ENCODE measurements at regions not wholly inside any gene's neighbourhood (a gene's known extent, or its start where the extent isn't known, plus 50 kb on each side); places are given as distances from the start of the nearest gene placed in this dataset.
"Not testable (repeated sequence)": the region's sequence is repeated elsewhere in the genome, so short reads cannot be mapped to it uniquely, and the experiment has no call there.

- DNase-seq (ENCODE audit: low read depth): no peak
These were observed 87.7 kb upstream of the MAGI3 start for GRCh38 chr1:113302636-113303035.

DNA sequence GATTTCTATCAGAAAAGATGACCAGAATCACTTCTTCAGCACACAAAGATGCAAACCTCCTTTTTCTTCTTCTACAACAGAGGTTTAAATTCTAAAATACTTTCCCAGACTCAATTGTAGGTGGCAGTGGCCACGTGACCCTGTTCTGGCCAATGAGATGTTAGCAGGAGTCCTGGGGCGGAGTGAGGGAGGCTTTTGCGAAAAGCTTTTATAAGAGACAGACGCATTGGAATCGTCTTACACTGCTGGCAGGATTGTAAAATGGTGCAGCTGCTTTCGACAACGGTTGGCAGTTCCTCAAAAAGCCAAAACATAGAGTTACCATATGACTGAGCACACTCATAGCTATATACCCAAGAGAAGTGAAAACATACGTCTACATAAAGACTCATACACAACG lies 87.0 kb upstream of the MAGI3 start:
- DNase-seq (ENCODE audit: low read depth): no peak

DNA sequence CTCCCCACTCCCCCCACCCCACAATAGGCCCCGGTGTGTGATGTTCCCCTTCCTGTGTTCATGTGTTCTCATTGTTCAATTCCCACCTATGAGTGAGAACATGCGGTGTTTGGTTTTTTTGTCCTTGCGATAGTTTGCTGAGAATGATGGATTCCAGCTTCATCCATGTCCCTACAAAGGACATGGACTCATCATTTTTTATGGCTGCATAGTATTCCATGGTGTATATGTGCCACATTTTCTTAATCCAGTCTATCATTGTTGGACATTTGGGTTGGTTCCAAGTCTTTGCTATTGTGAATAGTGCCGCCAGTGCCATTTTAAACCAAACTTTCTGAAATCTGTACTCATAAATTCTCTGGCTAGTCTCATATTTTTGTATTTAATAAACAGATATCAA lies 85.3 kb upstream of the MAGI3 start:
- DNase-seq (ENCODE audit: low read depth): not testable (repeated sequence)

DNA sequence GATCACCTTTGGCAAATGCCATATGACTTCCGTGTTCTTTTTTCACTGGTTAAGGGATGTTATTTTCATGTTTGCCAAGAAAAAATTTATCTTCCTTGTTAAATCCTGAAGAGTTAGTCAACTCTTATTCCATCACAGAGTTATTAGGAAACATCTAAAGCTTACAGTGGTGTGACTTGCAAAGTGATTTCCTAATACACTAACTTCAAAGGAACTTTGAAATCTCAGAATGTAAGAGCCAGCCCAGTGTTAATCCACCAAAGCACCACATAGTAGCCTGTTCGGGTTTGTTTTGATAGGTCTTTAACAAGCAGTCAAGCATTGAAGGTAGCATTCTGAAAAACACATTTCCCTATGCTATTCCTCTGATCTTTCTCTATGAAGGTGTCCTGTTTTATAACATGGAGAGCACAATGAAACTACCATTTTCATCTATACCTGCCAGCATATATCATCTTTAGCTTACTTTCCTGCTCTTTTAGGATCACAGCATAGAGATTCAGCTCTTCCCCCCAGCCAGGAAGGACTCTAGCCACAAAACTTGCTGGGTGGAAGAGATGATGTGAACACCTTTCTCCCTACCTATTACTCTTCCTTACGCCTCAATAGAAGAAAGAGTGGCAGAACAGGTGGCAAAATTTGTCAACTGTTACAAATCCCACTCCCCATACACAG lies 82.4 kb upstream of the MAGI3 start:
- no peak for DNase-seq (ENCODE audit: low read depth)

GRCh38 chr1:113312651-113313050 lies 77.7 kb upstream of the MAGI3 start:
- not testable (repeated sequence) for DNase-seq (ENCODE audit: low read depth)

DNA sequence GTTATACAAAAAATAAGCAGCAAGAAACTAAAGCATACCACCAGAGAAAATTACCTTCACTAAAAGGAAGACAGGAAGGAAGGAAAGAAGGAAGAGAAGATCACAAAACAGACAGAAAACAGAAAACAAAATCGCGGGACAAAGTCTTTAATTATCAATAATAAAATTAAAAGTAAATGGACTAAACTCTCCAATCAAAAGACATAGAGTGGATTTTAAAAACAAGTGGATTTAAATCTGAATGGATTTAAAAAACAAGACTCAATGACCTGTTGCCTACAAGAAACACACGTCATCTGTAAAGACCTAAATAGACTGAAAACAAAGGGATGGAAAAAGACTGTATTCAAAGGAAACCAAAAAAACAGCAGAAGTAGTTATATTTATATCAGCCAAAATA lies 75.7 kb upstream of the MAGI3 start:
- no peak for DNase-seq (ENCODE audit: low read depth)

DNA sequence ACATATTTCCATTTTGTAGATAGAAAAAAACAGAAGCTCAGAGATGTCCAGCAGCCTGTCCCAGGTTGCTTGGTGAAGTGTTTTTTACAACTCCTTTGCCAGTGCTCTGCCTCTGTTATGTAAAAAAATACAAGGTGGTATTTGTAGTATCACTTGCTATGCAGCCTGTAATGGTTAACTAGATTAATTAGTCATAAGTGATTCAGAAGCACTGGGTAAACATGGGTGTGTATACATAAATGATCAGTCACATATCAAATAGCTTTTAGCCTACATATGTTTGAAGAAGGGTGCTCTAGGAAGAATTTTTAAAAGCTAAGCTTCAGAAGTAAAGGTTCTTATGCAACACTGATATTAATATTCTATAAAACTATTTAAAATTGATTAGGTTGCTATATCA lies 70.0 kb upstream of the MAGI3 start:
- no peak for DNase-seq (ENCODE audit: low read depth)

- no peak for DNase-seq (ENCODE audit: low read depth)
These were observed 69.2 kb upstream of the MAGI3 start for GRCh38 chr1:113320972-113321680.

GRCh38 chr1:113321771-113322387 lies 68.4 kb upstream of the MAGI3 start:
- DNase-seq (ENCODE audit: low read depth): no peak

- DNase-seq (ENCODE audit: low read depth): no peak
These were observed 67.9 kb upstream of the MAGI3 start for GRCh38 chr1:113322439-113322838.

GRCh38 chr1:113325022-113325421 lies 65.3 kb upstream of the MAGI3 start:
- DNase-seq (ENCODE audit: low read depth): no peak

- no peak for DNase-seq (ENCODE audit: low read depth)
These were observed 63.3 kb upstream of the MAGI3 start for GRCh38 chr1:113326976-113327375.

GRCh38 chr1:113333056-113333455 lies 57.3 kb upstream of the MAGI3 start:
- DNase-seq (ENCODE audit: low read depth): no peak

DNA sequence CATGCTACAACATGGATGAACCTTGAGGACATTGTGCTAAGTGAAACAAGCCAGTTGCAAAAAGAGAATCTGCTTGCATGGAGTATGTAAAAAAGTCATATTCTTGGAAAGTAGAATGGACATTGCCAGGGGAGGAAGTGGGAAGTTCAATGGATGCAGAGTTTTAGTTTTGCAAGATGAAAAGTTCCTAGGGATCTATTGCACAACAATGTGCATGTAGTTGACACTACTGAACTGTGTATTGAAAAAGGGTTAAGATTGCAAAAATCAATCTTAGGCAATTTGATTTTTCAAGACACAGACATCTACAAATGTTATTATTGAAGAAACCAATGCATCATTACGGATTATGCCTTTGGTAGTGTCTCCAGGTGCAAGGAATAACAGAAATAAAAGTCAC lies 50.3 kb upstream of the MAGI3 start:
- no peak for DNase-seq (ENCODE audit: low read depth)

Data from forelimb muscle (tissue), 1 donor.